Stomach (tissue), 4 donors: ENCODE measurements at regions not wholly inside any gene's neighbourhood (a gene's known extent, or its start where the extent isn't known, plus 50 kb on each side); places are given as distances from the start of the nearest gene placed in this dataset.

ENCODE experiments used
- EP300 ChIP-seq: sonication (generic); formaldehyde crosslinking; IDR thresholded peaks from one replicate; pipeline ENCODE4 v1.6.1; 2017; ENCODE audit warnings: antibody characterized with exemption
- POLR2A ChIP-seq, 4 donors: fragments of 450-650 bp; IDR thresholded peaks; one replicate each; pipeline ENCODE4 v1.6.1; 2016; ENCODE audit warnings: antibody characterized with exemption in 4 of 4, control low read depth in 2 of 4, mild to moderate bottlenecking in 1 of 4, moderate library complexity in 1 of 4
- POLR2AphosphoS5 ChIP-seq, 3 donors: sonication (generic); formaldehyde crosslinking; IDR thresholded peaks; one replicate each; pipeline ENCODE4 v1.6.1; 2016; ENCODE audit warnings: antibody characterized with exemption in 3 of 3
- TF ChIP-seq, protein P1 (sequence below), 7 experiments: fragments of 450-650 bp in 4 of 7; fragments of 200-600 bp in 3 of 7; sonication (generic) in 3 of 7; IDR thresholded peaks; one replicate each; pipeline ENCODE4 v1.5.1; 2016 to 2019; ENCODE audit warnings: antibody characterized with exemption in 7 of 7, control low read depth in 2 of 7, mild to moderate bottlenecking in 1 of 7

DNA sequence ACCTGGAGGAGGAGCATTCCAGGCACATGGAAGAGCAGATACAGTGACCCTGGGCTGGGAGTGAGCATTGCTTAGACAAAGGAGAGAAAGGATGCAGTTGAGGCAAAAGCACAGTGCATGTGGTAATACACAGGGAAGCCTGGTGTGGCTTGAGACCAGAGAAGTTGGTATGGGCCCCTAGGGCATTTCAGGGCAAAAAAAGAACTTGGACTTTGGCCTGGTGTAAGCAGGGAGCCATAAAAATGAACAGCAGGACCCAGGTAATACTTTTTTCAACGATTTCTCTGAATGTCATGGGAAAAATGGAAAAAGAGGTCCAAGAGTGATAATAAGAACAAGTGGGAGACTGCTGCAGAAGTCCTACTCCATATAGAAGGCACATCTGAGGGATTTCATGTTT lies 163.9 kb downstream of the ASCL4 start:
- TF ChIP-seq, protein P1, sequence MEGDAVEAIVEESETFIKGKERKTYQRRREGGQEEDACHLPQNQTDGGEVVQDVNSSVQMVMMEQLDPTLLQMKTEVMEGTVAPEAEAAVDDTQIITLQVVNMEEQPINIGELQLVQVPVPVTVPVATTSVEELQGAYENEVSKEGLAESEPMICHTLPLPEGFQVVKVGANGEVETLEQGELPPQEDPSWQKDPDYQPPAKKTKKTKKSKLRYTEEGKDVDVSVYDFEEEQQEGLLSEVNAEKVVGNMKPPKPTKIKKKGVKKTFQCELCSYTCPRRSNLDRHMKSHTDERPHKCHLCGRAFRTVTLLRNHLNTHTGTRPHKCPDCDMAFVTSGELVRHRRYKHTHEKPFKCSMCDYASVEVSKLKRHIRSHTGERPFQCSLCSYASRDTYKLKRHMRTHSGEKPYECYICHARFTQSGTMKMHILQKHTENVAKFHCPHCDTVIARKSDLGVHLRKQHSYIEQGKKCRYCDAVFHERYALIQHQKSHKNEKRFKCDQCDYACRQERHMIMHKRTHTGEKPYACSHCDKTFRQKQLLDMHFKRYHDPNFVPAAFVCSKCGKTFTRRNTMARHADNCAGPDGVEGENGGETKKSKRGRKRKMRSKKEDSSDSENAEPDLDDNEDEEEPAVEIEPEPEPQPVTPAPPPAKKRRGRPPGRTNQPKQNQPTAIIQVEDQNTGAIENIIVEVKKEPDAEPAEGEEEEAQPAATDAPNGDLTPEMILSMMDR (IDR thresholded peaks at IDR 0.05) = no peak
- TF ChIP-seq EP300 (no peak), POLR2A (IDR thresholded peaks at IDR 0.05) (no peak), POLR2AphosphoS5 (IDR thresholded peaks at IDR 0.05) (no peak)
